BE2C (cell line): ENCODE measurements at regions not wholly inside any gene's neighbourhood (a gene's known extent, or its start where the extent isn't known, plus 50 kb on each side); places are given as distances from the start of the nearest gene placed in this dataset.
A peak's percentile ranks its signal among the peaks of the same experiment; 100 is the strongest.
"Not testable (repeated sequence)": the region's sequence is repeated elsewhere in the genome, so short reads cannot be mapped to it uniquely, and the experiment has no call there.

Experiments
- DNase-seq: peaks from one replicate; pipeline ENCODE4 v3.0.0-alpha.2; 2020
- H3K27me3 ChIP-seq: fragments of 250-450 bp; sonication (Bioruptor Pico); 2 replicates; pipeline ENCODE4 v1.5.1; 2020; ENCODE audit warnings: mild to moderate bottlenecking
- H3K36me3 ChIP-seq: fragments of 250-450 bp; sonication (Bioruptor Pico); 2 replicates; pipeline ENCODE4 v1.5.1; 2020; ENCODE audit warnings: mild to moderate bottlenecking
- H3K4me1 ChIP-seq: fragments of 250-450 bp; sonication (Bioruptor Pico); 2 replicates; pipeline ENCODE4 v1.5.1; 2020
- H3K4me3 ChIP-seq: 2 replicates; pipeline ENCODE4 v1.5.1; 2011; ENCODE audit warnings: low read depth, low read length
- H3K9me3 ChIP-seq: fragments of 250-450 bp; sonication (Bioruptor Pico); 2 replicates; pipeline ENCODE4 v1.5.1; 2020
- TF ChIP-seq, protein P1 (sequence below): IDR thresholded peaks from 2 replicates; pipeline ENCODE4 v1.5.1; 2012; ENCODE audit warnings: mild to moderate bottlenecking, low read depth, low read length

DNA sequence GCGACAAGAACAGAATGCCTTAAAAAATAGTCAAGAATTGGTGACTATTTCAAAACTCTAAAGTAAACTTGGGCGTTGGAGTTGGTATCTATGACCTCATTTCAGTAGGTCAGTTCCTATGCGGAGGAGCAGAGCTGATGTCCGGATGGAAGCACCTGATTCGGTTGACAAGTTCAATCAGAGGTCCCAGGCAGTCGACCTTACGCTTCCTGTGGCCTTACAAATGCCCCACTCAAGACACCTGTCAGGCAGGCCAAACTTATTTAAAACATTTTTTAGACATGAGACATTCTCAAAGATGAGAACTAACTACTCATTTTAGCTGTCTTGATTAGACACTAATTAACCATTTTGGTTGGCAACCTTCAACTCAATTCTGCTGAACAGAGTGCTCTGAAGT, 137.7 kb upstream of the ADAMTS3 start:
- H3K36me3 ChIP-seq, result no peaks in the 10 kb centered on the region
- H3K27me3 ChIP-seq, result no peaks in the 10 kb centered on the region
- H3K9me3 ChIP-seq, result no peaks in the 10 kb centered on the region
- DNase-seq, result no peak
- H3K4me1 ChIP-seq, result no peaks in the 10 kb centered on the region
- H3K4me3 ChIP-seq, result no peak overlapping the region
- TF ChIP-seq, protein P1, sequence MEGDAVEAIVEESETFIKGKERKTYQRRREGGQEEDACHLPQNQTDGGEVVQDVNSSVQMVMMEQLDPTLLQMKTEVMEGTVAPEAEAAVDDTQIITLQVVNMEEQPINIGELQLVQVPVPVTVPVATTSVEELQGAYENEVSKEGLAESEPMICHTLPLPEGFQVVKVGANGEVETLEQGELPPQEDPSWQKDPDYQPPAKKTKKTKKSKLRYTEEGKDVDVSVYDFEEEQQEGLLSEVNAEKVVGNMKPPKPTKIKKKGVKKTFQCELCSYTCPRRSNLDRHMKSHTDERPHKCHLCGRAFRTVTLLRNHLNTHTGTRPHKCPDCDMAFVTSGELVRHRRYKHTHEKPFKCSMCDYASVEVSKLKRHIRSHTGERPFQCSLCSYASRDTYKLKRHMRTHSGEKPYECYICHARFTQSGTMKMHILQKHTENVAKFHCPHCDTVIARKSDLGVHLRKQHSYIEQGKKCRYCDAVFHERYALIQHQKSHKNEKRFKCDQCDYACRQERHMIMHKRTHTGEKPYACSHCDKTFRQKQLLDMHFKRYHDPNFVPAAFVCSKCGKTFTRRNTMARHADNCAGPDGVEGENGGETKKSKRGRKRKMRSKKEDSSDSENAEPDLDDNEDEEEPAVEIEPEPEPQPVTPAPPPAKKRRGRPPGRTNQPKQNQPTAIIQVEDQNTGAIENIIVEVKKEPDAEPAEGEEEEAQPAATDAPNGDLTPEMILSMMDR, result no peak

GRCh38 chr4:72704925-72705640, 136.1 kb upstream of the ADAMTS3 start:
- DNase-seq, H3K9me3 ChIP-seq, H3K27me3 ChIP-seq, H3K4me3 ChIP-seq, H3K36me3 ChIP-seq, H3K4me1 ChIP-seq: not testable (repeated sequence)

DNA sequence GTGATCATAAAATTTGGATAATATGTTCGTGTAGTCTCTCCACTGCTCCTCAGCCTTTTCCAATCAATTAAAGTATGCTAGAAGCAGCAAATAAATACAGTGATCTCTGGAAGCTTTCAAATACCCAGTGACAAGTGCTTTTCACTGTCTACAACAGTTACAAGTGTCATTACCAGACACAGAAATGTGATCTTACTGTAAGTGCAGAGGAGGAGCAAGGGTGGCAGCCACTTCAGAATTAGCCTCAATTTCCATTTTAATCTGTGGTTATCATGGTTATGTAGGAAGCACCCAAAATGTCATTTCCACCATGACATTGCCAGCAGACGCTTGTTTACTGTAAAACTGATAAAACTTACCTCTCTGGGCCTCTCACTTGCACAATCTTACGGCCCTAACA, 133.9 kb upstream of the ADAMTS3 start:
- Histone ChIP-seq H3K4me3 (no peak overlapping the region), H3K4me1 (no peaks in the 10 kb centered on the region), H3K9me3 (no peaks in the 10 kb centered on the region), H3K36me3 (no peaks in the 10 kb centered on the region), H3K27me3 (no peaks in the 10 kb centered on the region)
- no peak for DNase-seq
- TF ChIP-seq, protein P1, result no peak

- Histone ChIP-seq H3K4me3 (peak overlapping the region; percentile 65), H3K27me3 (no peaks in the 10 kb centered on the region), H3K4me1 (no peaks in the 10 kb centered on the region), H3K9me3 (no peaks in the 10 kb centered on the region), H3K36me3 (no peaks in the 10 kb centered on the region)
- DNase-seq, result peak; percentile 58
- TF ChIP-seq, protein P1, result peak; percentile 81
These were observed 133.2 kb upstream of the ADAMTS3 start for GRCh38 chr4:72701987-72702819.

- Histone ChIP-seq H3K4me1 (no peaks in the 10 kb centered on the region), H3K4me3 (no peak overlapping the region), H3K36me3 (no peaks in the 10 kb centered on the region), H3K27me3 (no peaks in the 10 kb centered on the region), H3K9me3 (no peaks in the 10 kb centered on the region)
- DNase-seq, result no peak
- TF ChIP-seq, protein P1, result no peak
These were observed 121.8 kb upstream of the ADAMTS3 start for GRCh38 chr4:72690771-72691170.

DNA sequence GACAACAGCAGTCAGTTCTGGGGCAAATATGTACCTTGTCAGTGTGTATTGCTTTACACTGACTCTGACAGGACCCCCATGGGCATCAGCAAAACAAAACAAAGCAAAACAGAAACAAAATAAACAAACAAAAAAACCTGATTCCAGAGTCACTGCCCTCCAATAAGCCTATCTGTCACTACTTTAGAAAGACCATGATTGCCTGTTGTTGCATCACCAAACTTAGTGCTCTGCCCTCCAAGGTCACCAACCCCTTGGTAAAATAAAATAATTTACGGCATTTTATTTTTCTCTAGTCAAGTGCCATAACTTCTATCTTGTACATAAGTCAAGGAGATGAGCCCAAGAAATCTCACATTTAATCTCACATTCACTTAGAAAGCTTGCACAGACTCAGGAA, 120.9 kb upstream of the ADAMTS3 start:
- TF ChIP-seq, protein P1, result no peak
- no peak overlapping the region for H3K4me3 ChIP-seq
- no peaks in the 10 kb centered on the region for H3K27me3 ChIP-seq
- no peaks in the 10 kb centered on the region for H3K36me3 ChIP-seq
- DNase-seq, result no peak
- no peaks in the 10 kb centered on the region for H3K9me3 ChIP-seq
- H3K4me1 ChIP-seq, result no peaks in the 10 kb centered on the region

- DNase-seq, H3K4me3 ChIP-seq, H3K27me3 ChIP-seq, H3K4me1 ChIP-seq, H3K36me3 ChIP-seq, H3K9me3 ChIP-seq: not testable (repeated sequence)
These were observed 117.4 kb upstream of the ADAMTS3 start for GRCh38 chr4:72686390-72686789.
